HEK293 (cell line): ENCODE measurements at regions not wholly inside any gene's neighbourhood (a gene's known extent, or its start where the extent isn't known, plus 50 kb on each side); places are given as distances from the start of the nearest gene placed in this dataset.

Experiments used
- FEZF1 ChIP-seq: fragments of 450-650 bp; formaldehyde crosslinking; IDR thresholded peaks from 2 replicates; pipeline ENCODE4 v1.5.1; 2016; ENCODE audit warnings: missing biosample characterization, missing genetic modification characterization
- GFI1B ChIP-seq: fragments of 450-650 bp; formaldehyde crosslinking; IDR thresholded peaks from 2 replicates; pipeline ENCODE4 v1.5.1; 2016; ENCODE audit warnings: missing biosample characterization, missing genetic modification characterization
- SP2 ChIP-seq: fragments of 450-650 bp; formaldehyde crosslinking; IDR thresholded peaks from 2 replicates; pipeline ENCODE4 v1.5.1; 2016; ENCODE audit warnings: missing biosample characterization, missing genetic modification characterization
- ZBTB1 ChIP-seq: fragments of 450-650 bp; formaldehyde crosslinking; IDR thresholded peaks from 2 replicates; pipeline ENCODE4 v1.5.1; 2016; ENCODE audit warnings: missing biosample characterization, missing genetic modification characterization
- ZNF184 ChIP-seq: fragments of 450-650 bp; IDR thresholded peaks from 2 replicates; pipeline ENCODE4 v1.5.1; 2018; ENCODE audit warnings: missing biosample characterization, mild to moderate bottlenecking, missing genetic modification characterization
- ZNF274 ChIP-seq, 2 experiments: fragments of 200-500 bp in 1 of 2; fragments of 450-650 bp in 1 of 2; sonication (Bioruptor generic) in 1 of 2; formaldehyde crosslinking in 1 of 2; IDR thresholded peaks; 2 replicates each; pipeline versions ENCODE4 v1.5.1 to v1.6.1; 2014 to 2016; ENCODE audit warnings: borderline replicate concordance in 1 of 2, inconsistent platforms in 1 of 2, low read length in 1 of 2, missing biosample characterization in 1 of 2, missing genetic modification characterization in 1 of 2
- ZNF324 ChIP-seq: fragments of 450-650 bp; formaldehyde crosslinking; IDR thresholded peaks from 2 replicates; pipeline ENCODE4 v1.5.1; 2016; ENCODE audit warnings: missing biosample characterization, missing genetic modification characterization
- ZNF350 ChIP-seq: fragments of 450-650 bp; formaldehyde crosslinking; IDR thresholded peaks from 2 replicates; pipeline ENCODE4 v1.5.0; 2017; ENCODE audit warnings: missing biosample characterization, mild to moderate bottlenecking, missing genetic modification characterization
- ZNF362 ChIP-seq: fragments of 450-650 bp; formaldehyde crosslinking; IDR thresholded peaks from 2 replicates; pipeline ENCODE4 v1.5.1; 2016; ENCODE audit warnings: missing biosample characterization, missing genetic modification characterization
- ZNF426 ChIP-seq: fragments of 450-650 bp; formaldehyde crosslinking; IDR thresholded peaks from 2 replicates; pipeline ENCODE4 v1.5.1; 2017; ENCODE audit warnings: missing biosample characterization, missing genetic modification characterization, mild to moderate bottlenecking, inconsistent platforms, moderate library complexity
- ZNF670 ChIP-seq: fragments of 450-650 bp; formaldehyde crosslinking; IDR thresholded peaks from 2 replicates; pipeline ENCODE4 v1.5.1; 2016; ENCODE audit warnings: missing biosample characterization, missing genetic modification characterization, low read depth
- ZNF677 ChIP-seq: fragments of 450-650 bp; IDR thresholded peaks from 2 replicates; pipeline ENCODE4 v1.5.0; 2018; ENCODE audit warnings: missing biosample characterization, mild to moderate bottlenecking, missing genetic modification characterization, moderate library complexity
- TF ChIP-seq, protein P1 (sequence below): fragments of 450-650 bp; formaldehyde crosslinking; IDR thresholded peaks from 2 replicates; pipeline ENCODE4 v1.5.1; 2016; ENCODE audit warnings: missing biosample characterization, missing genetic modification characterization
- TF ChIP-seq, protein P2 (sequence below): fragments of 450-650 bp; formaldehyde crosslinking; IDR thresholded peaks from 2 replicates; pipeline ENCODE4 v1.5.1; 2016; ENCODE audit warnings: missing biosample characterization, missing genetic modification characterization

DNA sequence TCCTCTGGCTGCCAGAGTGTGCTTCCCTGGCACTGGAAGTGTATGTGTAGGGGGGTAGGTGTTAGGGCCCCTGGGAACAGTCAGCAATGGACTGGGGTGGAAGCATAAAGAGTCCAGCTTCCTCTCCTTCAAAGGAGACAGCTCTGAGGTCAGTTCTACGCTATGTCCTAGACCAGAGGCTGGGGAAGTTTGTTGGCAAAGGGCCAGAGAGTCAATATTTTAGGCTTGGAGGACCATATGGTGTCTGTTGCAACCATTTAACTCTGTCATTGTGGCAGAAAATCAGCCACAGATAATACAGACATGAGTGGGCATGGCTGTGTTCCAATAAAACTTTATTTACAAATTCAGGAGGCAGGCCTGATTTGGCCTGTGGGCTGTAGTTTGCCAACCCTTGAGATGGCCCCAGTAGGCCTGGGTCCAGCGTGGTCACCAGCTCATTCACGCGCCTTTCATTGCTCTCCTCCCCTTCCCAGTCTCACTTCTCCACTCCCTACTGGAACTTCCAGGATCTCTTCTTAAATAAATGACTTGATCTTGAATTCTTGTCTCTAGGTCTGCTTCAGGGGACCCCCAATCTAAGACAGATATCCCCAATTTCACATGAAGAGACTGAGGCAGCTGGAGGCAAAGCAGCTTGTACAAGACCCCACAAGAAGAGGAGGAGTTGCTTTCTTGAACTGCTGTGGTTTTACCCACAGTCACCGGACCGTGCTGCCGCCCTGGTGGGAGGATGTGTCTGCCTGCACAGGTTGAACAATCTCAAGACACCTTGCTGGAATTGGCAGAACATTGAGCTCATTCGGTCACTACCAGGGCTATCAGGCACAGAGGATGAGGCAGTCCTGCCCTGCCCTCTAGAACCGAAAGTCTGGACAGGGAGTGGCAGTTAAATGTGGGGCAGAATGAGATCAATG, 162.4 kb upstream of the POU3F1 start:
- TF ChIP-seq, protein P1, sequence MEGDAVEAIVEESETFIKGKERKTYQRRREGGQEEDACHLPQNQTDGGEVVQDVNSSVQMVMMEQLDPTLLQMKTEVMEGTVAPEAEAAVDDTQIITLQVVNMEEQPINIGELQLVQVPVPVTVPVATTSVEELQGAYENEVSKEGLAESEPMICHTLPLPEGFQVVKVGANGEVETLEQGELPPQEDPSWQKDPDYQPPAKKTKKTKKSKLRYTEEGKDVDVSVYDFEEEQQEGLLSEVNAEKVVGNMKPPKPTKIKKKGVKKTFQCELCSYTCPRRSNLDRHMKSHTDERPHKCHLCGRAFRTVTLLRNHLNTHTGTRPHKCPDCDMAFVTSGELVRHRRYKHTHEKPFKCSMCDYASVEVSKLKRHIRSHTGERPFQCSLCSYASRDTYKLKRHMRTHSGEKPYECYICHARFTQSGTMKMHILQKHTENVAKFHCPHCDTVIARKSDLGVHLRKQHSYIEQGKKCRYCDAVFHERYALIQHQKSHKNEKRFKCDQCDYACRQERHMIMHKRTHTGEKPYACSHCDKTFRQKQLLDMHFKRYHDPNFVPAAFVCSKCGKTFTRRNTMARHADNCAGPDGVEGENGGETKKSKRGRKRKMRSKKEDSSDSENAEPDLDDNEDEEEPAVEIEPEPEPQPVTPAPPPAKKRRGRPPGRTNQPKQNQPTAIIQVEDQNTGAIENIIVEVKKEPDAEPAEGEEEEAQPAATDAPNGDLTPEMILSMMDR, result no peak
- TF ChIP-seq GFI1B (tag by site-specific recombination) (no peak), ZNF362 (tag by site-specific recombination) (no peak), ZNF274 (IDR thresholded peaks at IDR 0.05; ENCODE audit: low read length) (no peak), ZNF274 (tag by site-specific recombination; IDR thresholded peaks at IDR 0.05; ENCODE audit: borderline replicate concordance) (no peak), SP2 (tag by site-specific recombination) (no peak), ZNF184 (no peak), ZNF670 (no peak), ZBTB1 (tag by site-specific recombination) (no peak), ZNF426 (no peak), ZNF677 (tag by site-specific recombination) (no peak), FEZF1 (tag by site-specific recombination) (no peak), ZNF350 (tag by site-specific recombination) (no peak), ZNF324 (tag by site-specific recombination) (no peak)
- TF ChIP-seq, protein P2, sequence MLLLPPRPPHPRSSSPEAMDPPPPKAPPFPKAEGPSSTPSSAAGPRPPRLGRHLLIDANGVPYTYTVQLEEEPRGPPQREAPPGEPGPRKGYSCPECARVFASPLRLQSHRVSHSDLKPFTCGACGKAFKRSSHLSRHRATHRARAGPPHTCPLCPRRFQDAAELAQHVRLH (tag by site-specific recombination), result no peak
